HepG2 (cell line): ENCODE measurements at regions not wholly inside any gene's neighbourhood (a gene's known extent, or its start where the extent isn't known, plus 50 kb on each side); places are given as distances from the start of the nearest gene placed in this dataset.
A peak's percentile ranks its signal among the peaks of the same experiment; 100 is the strongest.

ENCODE experiments used
- ARNTL ChIP-seq: sonication (generic); formaldehyde crosslinking; IDR thresholded peaks from 2 replicates; pipeline ENCODE4 v1.4.0; 2020; ENCODE audit warnings: mild to moderate bottlenecking, missing genetic modification reagents
- CBX2 ChIP-seq, 2 experiments: fragments of 200-600 bp in 1 of 2; sonication (generic); formaldehyde crosslinking in 1 of 2; IDR thresholded peaks; 2 replicates each; pipeline versions ENCODE4 v1.7.0 to v1.8.1; 2018 to 2022; ENCODE audit warnings: low read depth in 2 of 2, low read length in 1 of 2, mild to moderate bottlenecking in 1 of 2, missing genetic modification reagents in 1 of 2
- GATAD2A ChIP-seq: IDR thresholded peaks from 2 replicates; pipeline ENCODE4 v1.6.1; 2016
- PRDM10 ChIP-seq: sonication (generic); formaldehyde crosslinking; IDR thresholded peaks from 2 replicates; pipeline ENCODE4 v1.4.0; 2020; ENCODE audit warnings: low read depth, missing genetic modification reagents
- RBAK ChIP-seq: sonication (generic); formaldehyde crosslinking; IDR thresholded peaks from 2 replicates; pipeline ENCODE4 v1.5.1; 2020; ENCODE audit warnings: mild to moderate bottlenecking, missing genetic modification reagents
- RCOR2 ChIP-seq: IDR thresholded peaks from 2 replicates; pipeline ENCODE4 v1.6.1; 2016; ENCODE audit warnings: missing biosample characterization, missing genetic modification reagents
- REPIN1 ChIP-seq: sonication (generic); formaldehyde crosslinking; IDR thresholded peaks from 2 replicates; pipeline ENCODE4 v1.8.0; 2022; ENCODE audit warnings: missing genetic modification reagents, low read depth, mild to moderate bottlenecking, borderline replicate concordance
- SMC3 ChIP-seq: IDR thresholded peaks from 2 replicates; pipeline ENCODE4 v1.6.1; 2011; ENCODE audit warnings: low read length, improper control_type of control experiment
- SRSF9 ChIP-seq: fragments of 200-400 bp; formaldehyde crosslinking; IDR thresholded peaks from 2 replicates; pipeline ENCODE4 v1.6.1; 2018; ENCODE audit warnings: borderline replicate concordance, mild to moderate bottlenecking, low read depth, low read length; ENCODE audit not compliant: insufficient read depth, poor library complexity, severe bottlenecking
- U2AF1 ChIP-seq: fragments of 200-400 bp; formaldehyde crosslinking; optimal IDR thresholded peaks from 2 replicates; pipeline ENCODE3; 2017; ENCODE audit warnings: mild to moderate bottlenecking, low read depth, low read length
- ZC3H13 ChIP-seq: sonication (generic); formaldehyde crosslinking; IDR thresholded peaks from 2 replicates; pipeline ENCODE4 v1.8.1; 2023; ENCODE audit warnings: mild to moderate bottlenecking, missing genetic modification reagents, moderate library complexity
- ZKSCAN1 ChIP-seq: fragments of 150-350 bp; IDR thresholded peaks from 2 replicates; pipeline ENCODE4 v1.6.1; 2014; ENCODE audit warnings: low read length
- ZNF160 ChIP-seq: sonication (generic); formaldehyde crosslinking; IDR thresholded peaks from 2 replicates; pipeline ENCODE4 v1.8.0; 2022; ENCODE audit warnings: mild to moderate bottlenecking, inconsistent platforms, missing genetic modification reagents
- ZNF296 ChIP-seq: sonication (generic); formaldehyde crosslinking; conservative IDR thresholded peaks from 2 replicates; pipeline ENCODE4 v1.5.0; 2020; ENCODE audit warnings: mild to moderate bottlenecking, missing genetic modification reagents
- ZNF616 ChIP-seq: sonication (generic); formaldehyde crosslinking; IDR thresholded peaks from 2 replicates; pipeline ENCODE4 v1.5.0; 2020; ENCODE audit warnings: low read depth, mild to moderate bottlenecking, missing genetic modification reagents
- ZNF775 ChIP-seq: sonication (generic); formaldehyde crosslinking; IDR thresholded peaks from 2 replicates; pipeline ENCODE4 v1.4.0; 2020; ENCODE audit warnings: missing genetic modification reagents, mild to moderate bottlenecking, moderate library complexity, borderline replicate concordance
- ZNF841 ChIP-seq: sonication (generic); formaldehyde crosslinking; IDR thresholded peaks from 2 replicates; pipeline ENCODE4 v1.8.1; 2023; ENCODE audit warnings: missing genetic modification reagents, borderline replicate concordance
- TF ChIP-seq, protein P1 (sequence below): sonication (generic); formaldehyde crosslinking; IDR thresholded peaks from 2 replicates; pipeline ENCODE4 v1.4.0; 2020; ENCODE audit warnings: missing genetic modification reagents
- TF ChIP-seq, protein P2 (sequence below): sonication (generic); formaldehyde crosslinking; IDR thresholded peaks from 2 replicates; pipeline ENCODE4 v1.4.0; 2020; ENCODE audit warnings: mild to moderate bottlenecking, low read depth, missing genetic modification reagents
- TF ChIP-seq, protein P3 (sequence below): sonication (generic); formaldehyde crosslinking; IDR thresholded peaks from 2 replicates; pipeline ENCODE4 v1.9.0; 2021; ENCODE audit warnings: missing genetic modification reagents, borderline replicate concordance

DNA sequence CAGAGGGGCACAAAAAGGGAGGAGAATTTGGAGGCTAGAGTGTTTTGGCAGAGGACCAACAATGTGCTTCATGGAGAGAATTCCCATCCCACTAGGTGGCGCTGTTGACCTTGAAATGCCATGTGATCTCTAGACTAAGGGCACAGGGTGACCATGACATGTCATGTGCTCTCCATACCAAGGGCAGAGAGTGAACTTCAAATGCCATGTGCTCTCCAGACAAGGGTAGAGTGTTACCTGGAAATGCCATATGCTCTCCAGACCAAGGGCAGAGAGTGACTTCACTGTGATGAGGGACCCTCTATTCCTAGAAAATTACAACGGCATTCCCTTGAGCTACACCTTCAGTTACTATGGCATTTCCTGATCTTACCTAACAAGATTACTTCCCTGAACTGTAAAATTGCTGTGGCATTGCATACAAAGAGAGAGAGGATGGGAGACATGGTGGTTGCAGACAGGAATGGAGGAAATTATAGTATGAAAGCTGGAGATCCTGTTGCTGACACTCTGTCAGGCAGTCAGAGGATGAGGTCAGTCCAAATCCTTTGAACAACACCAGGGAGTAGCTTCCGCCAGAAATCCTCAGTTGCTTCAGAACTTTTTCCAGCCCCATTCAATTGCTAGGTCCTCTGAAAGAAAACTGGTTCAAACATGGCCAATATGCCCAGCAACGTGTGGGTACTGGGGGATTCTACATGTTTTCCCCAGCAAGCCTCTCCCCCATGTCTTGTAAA lies 60.9 kb upstream of the ACSM6 start (continued):
- TF ChIP-seq, protein P1, sequence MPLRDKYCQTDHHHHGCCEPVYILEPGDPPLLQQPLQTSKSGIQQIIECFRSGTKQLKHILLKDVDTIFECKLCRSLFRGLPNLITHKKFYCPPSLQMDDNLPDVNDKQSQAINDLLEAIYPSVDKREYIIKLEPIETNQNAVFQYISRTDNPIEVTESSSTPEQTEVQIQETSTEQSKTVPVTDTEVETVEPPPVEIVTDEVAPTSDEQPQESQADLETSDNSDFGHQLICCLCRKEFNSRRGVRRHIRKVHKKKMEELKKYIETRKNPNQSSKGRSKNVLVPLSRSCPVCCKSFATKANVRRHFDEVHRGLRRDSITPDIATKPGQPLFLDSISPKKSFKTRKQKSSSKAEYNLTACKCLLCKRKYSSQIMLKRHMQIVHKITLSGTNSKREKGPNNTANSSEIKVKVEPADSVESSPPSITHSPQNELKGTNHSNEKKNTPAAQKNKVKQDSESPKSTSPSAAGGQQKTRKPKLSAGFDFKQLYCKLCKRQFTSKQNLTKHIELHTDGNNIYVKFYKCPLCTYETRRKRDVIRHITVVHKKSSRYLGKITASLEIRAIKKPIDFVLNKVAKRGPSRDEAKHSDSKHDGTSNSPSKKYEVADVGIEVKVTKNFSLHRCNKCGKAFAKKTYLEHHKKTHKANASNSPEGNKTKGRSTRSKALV = no peak
- TF ChIP-seq ZKSCAN1 (no peak), CBX2 (IDR thresholded peaks at IDR 0.05; ENCODE audit: low read depth, low read length) (no peak), CBX2 (CRISPR knock-in tag; IDR thresholded peaks at IDR 0.05; ENCODE audit: low read depth) (no peak), RBAK (CRISPR knock-in tag) (no peak), ZNF775 (CRISPR knock-in tag) (no peak), ZNF841 (no peak), ZC3H13 (CRISPR knock-in tag) (no peak), U2AF1 (no peak), ZNF296 (CRISPR knock-in tag) (no peak), RCOR2 (CRISPR knock-in tag) (peak; percentile 37; the same call in 1 of the 2 replicates), ZNF160 (CRISPR knock-in tag) (no peak), GATAD2A (CRISPR knock-in tag) (peak; percentile 72), REPIN1 (CRISPR knock-in tag) (peak; percentile 32; the same call in 1 of the 2 replicates), ZNF616 (CRISPR knock-in tag) (no peak), SRSF9 (no peak), SMC3 (peak; percentile 94), PRDM10 (CRISPR knock-in tag) (no peak), ARNTL (CRISPR knock-in tag) (no peak)
- TF ChIP-seq, protein P2, sequence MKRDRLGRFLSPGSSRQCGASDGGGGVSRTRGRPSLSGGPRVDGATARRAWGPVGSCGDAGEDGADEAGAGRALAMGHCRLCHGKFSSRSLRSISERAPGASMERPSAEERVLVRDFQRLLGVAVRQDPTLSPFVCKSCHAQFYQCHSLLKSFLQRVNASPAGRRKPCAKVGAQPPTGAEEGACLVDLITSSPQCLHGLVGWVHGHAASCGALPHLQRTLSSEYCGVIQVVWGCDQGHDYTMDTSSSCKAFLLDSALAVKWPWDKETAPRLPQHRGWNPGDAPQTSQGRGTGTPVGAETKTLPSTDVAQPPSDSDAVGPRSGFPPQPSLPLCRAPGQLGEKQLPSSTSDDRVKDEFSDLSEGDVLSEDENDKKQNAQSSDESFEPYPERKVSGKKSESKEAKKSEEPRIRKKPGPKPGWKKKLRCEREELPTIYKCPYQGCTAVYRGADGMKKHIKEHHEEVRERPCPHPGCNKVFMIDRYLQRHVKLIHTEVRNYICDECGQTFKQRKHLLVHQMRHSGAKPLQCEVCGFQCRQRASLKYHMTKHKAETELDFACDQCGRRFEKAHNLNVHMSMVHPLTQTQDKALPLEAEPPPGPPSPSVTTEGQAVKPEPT = no peak
- TF ChIP-seq, protein P3, sequence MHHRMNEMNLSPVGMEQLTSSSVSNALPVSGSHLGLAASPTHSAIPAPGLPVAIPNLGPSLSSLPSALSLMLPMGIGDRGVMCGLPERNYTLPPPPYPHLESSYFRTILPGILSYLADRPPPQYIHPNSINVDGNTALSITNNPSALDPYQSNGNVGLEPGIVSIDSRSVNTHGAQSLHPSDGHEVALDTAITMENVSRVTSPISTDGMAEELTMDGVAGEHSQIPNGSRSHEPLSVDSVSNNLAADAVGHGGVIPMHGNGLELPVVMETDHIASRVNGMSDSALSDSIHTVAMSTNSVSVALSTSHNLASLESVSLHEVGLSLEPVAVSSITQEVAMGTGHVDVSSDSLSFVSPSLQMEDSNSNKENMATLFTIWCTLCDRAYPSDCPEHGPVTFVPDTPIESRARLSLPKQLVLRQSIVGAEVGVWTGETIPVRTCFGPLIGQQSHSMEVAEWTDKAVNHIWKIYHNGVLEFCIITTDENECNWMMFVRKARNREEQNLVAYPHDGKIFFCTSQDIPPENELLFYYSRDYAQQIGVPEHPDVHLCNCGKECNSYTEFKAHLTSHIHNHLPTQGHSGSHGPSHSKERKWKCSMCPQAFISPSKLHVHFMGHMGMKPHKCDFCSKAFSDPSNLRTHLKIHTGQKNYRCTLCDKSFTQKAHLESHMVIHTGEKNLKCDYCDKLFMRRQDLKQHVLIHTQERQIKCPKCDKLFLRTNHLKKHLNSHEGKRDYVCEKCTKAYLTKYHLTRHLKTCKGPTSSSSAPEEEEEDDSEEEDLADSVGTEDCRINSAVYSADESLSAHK (CRISPR knock-in tag) = no peak
